Hepatocyte (in vitro differentiated cells): ENCODE measurements at regions not wholly inside any gene's neighbourhood (a gene's known extent, or its start where the extent isn't known, plus 50 kb on each side); places are given as distances from the start of the nearest gene placed in this dataset.

ENCODE experiments used
- CTCF ChIP-seq: fragments of 200-600 bp; sonication (generic); IDR thresholded peaks from 2 replicates; pipeline ENCODE4 v1.5.1; 2016; ENCODE audit warnings: antibody characterized with exemption, mild to moderate bottlenecking; ENCODE audit not compliant: poor library complexity
- EZH2 ChIP-seq: fragments of 200-600 bp; sonication (generic); IDR thresholded peaks from 2 replicates; pipeline ENCODE4 v1.6.1; 2016; ENCODE audit warnings: antibody characterized with exemption, mild to moderate bottlenecking, borderline replicate concordance

- TF ChIP-seq EZH2: no peak
- TF ChIP-seq CTCF: no peak
Observed at GRCh38 chr2:19839438-19839837, 62.3 kb downstream of the TTC32 start.
